Liver (tissue), 8 donors: ENCODE measurements at regions not wholly inside any gene's neighbourhood (a gene's known extent, or its start where the extent isn't known, plus 50 kb on each side); places are given as distances from the start of the nearest gene placed in this dataset.

Experiments
- DNase-seq: peaks from one replicate; pipeline ENCODE4 v3.0.0-alpha.2; 2017; ENCODE audit warnings: low spot score
- H3K27ac ChIP-seq, 2 donors: one replicate each; pipeline ENCODE4 v1.7.0; 2013; ENCODE audit warnings: inconsistent platforms in 2 of 2, low read length in 2 of 2, control low read depth in 1 of 2, low read depth in 1 of 2, mild to moderate bottlenecking in 1 of 2
- H3K27me3 ChIP-seq, 4 donors: one replicate each; pipeline versions ENCODE4 v1.6.1 to v1.7.0; 2013; ENCODE audit warnings: low read length in 3 of 4, inconsistent platforms in 1 of 4, mild to moderate bottlenecking in 1 of 4, moderate library complexity in 1 of 4; ENCODE audit not compliant: control insufficient read depth in 4 of 4, insufficient read depth in 4 of 4
- H3K36me3 ChIP-seq, 4 donors: one replicate each; pipeline versions ENCODE4 v1.6.1 to v1.7.0; 2013; ENCODE audit warnings: low read length in 3 of 4, mild to moderate bottlenecking in 3 of 4, low read depth in 1 of 4, moderate library complexity in 1 of 4; ENCODE audit not compliant: control insufficient read depth in 4 of 4, insufficient read depth in 3 of 4
- H3K4me1 ChIP-seq, 4 donors: one replicate each; pipeline versions ENCODE4 v1.6.1 to v1.7.0; 2013; ENCODE audit warnings: low read length in 3 of 4, mild to moderate bottlenecking in 3 of 4, moderate library complexity in 1 of 4; ENCODE audit not compliant: control insufficient read depth in 4 of 4, insufficient read depth in 4 of 4
- H3K4me3 ChIP-seq, 3 donors: one replicate each; pipeline versions ENCODE4 v1.6.1 to v1.7.0; 2013; ENCODE audit warnings: low read length in 3 of 3, control low read depth in 1 of 3, low read depth in 1 of 3, mild to moderate bottlenecking in 1 of 3
- H3K9ac ChIP-seq, 2 donors: one replicate each; pipeline ENCODE4 v1.7.0; 2013; ENCODE audit warnings: low read length in 2 of 2, mild to moderate bottlenecking in 2 of 2, moderate library complexity in 2 of 2, control low read depth in 1 of 2, low read depth in 1 of 2
- H3K9me3 ChIP-seq, 4 donors: one replicate each; pipeline versions ENCODE4 v1.6.1 to v1.7.0; 2013; ENCODE audit warnings: low read length in 3 of 4; ENCODE audit not compliant: control insufficient read depth in 4 of 4
- ATF3 ChIP-seq: IDR thresholded peaks from 2 replicates; pipeline ENCODE4 v1.6.1; 2016; ENCODE audit warnings: antibody characterized with exemption
- CTCF ChIP-seq: fragments of 150-350 bp; IDR thresholded peaks from 2 replicates; pipeline ENCODE4 v1.5.1; 2017; ENCODE audit warnings: improper control_type of control experiment, low read depth, low read length; ENCODE audit not compliant: missing input control
- EGR1 ChIP-seq, 2 donors: IDR thresholded peaks; 2 replicates each; pipeline ENCODE4 v1.6.1; 2016 to 2018; ENCODE audit warnings: antibody characterized with exemption in 2 of 2, low read depth in 2 of 2
- FOXA1 ChIP-seq: IDR thresholded peaks from 2 replicates; pipeline ENCODE4 v1.6.1; 2016; ENCODE audit warnings: antibody characterized with exemption
- FOXA2 ChIP-seq: IDR thresholded peaks from 2 replicates; pipeline ENCODE4 v1.6.1; 2016; ENCODE audit warnings: antibody characterized with exemption
- GABPA ChIP-seq, 2 donors: IDR thresholded peaks in 1 of 2; conservative IDR thresholded peaks in 1 of 2; 2 replicates each; pipeline ENCODE4 v1.6.1; 2016; ENCODE audit warnings: antibody characterized with exemption in 2 of 2, mild to moderate bottlenecking in 1 of 2, moderate library complexity in 1 of 2
- HNF4A ChIP-seq, 2 donors: conservative IDR thresholded peaks; 2 replicates each; pipeline ENCODE4 v1.6.1; 2016; ENCODE audit warnings: antibody characterized with exemption in 2 of 2, mild to moderate bottlenecking in 2 of 2
- HNF4G ChIP-seq: IDR thresholded peaks from 2 replicates; pipeline ENCODE4 v1.6.1; 2016; ENCODE audit warnings: antibody characterized with exemption
- JUND ChIP-seq, 2 donors: IDR thresholded peaks; 2 replicates each; pipeline ENCODE4 v1.6.1; 2016; ENCODE audit warnings: antibody characterized with exemption in 2 of 2
- MAX ChIP-seq: IDR thresholded peaks from 2 replicates; pipeline ENCODE4 v1.6.1; 2016; ENCODE audit warnings: antibody characterized with exemption
- NR2F2 ChIP-seq: IDR thresholded peaks from 2 replicates; pipeline ENCODE4 v1.6.1; 2016; ENCODE audit warnings: antibody characterized with exemption
- RAD21 ChIP-seq, 2 donors: IDR thresholded peaks; 2 replicates each; pipeline ENCODE4 v1.6.1; 2016; ENCODE audit warnings: antibody characterized with exemption in 2 of 2, mild to moderate bottlenecking in 2 of 2
- REST ChIP-seq: IDR thresholded peaks from 2 replicates; pipeline ENCODE4 v1.6.1; 2016; ENCODE audit warnings: antibody characterized with exemption, mild to moderate bottlenecking
- RXRA ChIP-seq, 2 donors: IDR thresholded peaks; 2 replicates each; pipeline ENCODE4 v1.6.1; 2017 to 2018; ENCODE audit warnings: antibody characterized with exemption in 2 of 2, mild to moderate bottlenecking in 1 of 2
- SP1 ChIP-seq: IDR thresholded peaks from 2 replicates; pipeline ENCODE4 v1.6.1; 2018; ENCODE audit warnings: antibody characterized with exemption, mild to moderate bottlenecking
- TAF1 ChIP-seq: conservative IDR thresholded peaks from 2 replicates; pipeline ENCODE4 v1.6.1; 2016; ENCODE audit warnings: antibody characterized with exemption, mild to moderate bottlenecking
- YY1 ChIP-seq: IDR thresholded peaks from 2 replicates; pipeline ENCODE4 v1.6.1; 2016; ENCODE audit warnings: antibody characterized with exemption, mild to moderate bottlenecking
- ZBTB33 ChIP-seq: IDR thresholded peaks from 2 replicates; pipeline ENCODE4 v1.6.1; 2016; ENCODE audit warnings: antibody characterized with exemption
- WGBS: extraction: QIAGEN DNeasy Blood & Tissue Kit; methylation state at CpG from one replicate; pipeline ENCODE4 v1.1.7; 2013; 5-methylcytosine and 5-hydroxymethylcytosine counted together
- donor health status: healthy.
- donor health status: healthy.
- donor health status: healthy.
- donor health status: healthy.
- donor health status: healthy.

GRCh38 chr10:83037653-83038052 lies 1101.7 kb upstream of the GHITM start:
- no peak for DNase-seq
- Histone ChIP-seq H3K27ac (no peak overlapping the region), H3K9me3 (no peaks in the 10 kb centered on the region), H3K9ac (no peak overlapping the region), H3K4me1 (no peaks in the 10 kb centered on the region), H3K27me3 (no peaks in the 10 kb centered on the region), H3K36me3 (no peaks in the 10 kb centered on the region), H3K4me3 (no peak overlapping the region)
- TF ChIP-seq SP1 (no peak), CTCF (no peak), RAD21 (IDR thresholded peaks at IDR 0.05) (no peak), JUND (IDR thresholded peaks at IDR 0.05) (no peak), REST (no peak), EGR1 (IDR thresholded peaks at IDR 0.05; ENCODE audit: low read depth in 2 of 2) (no peak), HNF4A (conservative IDR thresholded peaks at IDR 0.05) (no peak), YY1 (no peak), GABPA (IDR thresholded peaks at IDR 0.05 in 1 of 2, conservative IDR thresholded peaks at IDR 0.05 in 1 of 2) (no peak), FOXA1 (no peak), HNF4G (no peak), NR2F2 (no peak), TAF1 (no peak), RXRA (IDR thresholded peaks at IDR 0.05) (no peak), FOXA2 (no peak), ZBTB33 (no peak), ATF3 (no peak), MAX (no peak)
- WGBS = 41% methylated on average over 2 of the region's 2 CpGs

GRCh38 chr10:83038631-83039030 lies 1100.7 kb upstream of the GHITM start:
- no peaks in the 10 kb centered on the region for H3K36me3 ChIP-seq
- no peak overlapping the region for H3K4me3 ChIP-seq
- no peak for DNase-seq
- WGBS = 77% methylated on average over 2 of the region's 2 CpGs
- no peaks in the 10 kb centered on the region for H3K4me1 ChIP-seq
- no peak overlapping the region for H3K27ac ChIP-seq
- H3K27me3 ChIP-seq = no peaks in the 10 kb centered on the region
- no peaks in the 10 kb centered on the region for H3K9me3 ChIP-seq
- H3K9ac ChIP-seq = no peak overlapping the region
- TF ChIP-seq HNF4A (conservative IDR thresholded peaks at IDR 0.05) = no peak
- no peak for TF ChIP-seq YY1
- no peak for TF ChIP-seq SP1
- TF ChIP-seq GABPA (IDR thresholded peaks at IDR 0.05 in 1 of 2, conservative IDR thresholded peaks at IDR 0.05 in 1 of 2) = no peak
- no peak for TF ChIP-seq REST
- TF ChIP-seq RXRA (IDR thresholded peaks at IDR 0.05) = no peak
- no peak for TF ChIP-seq ZBTB33
- TF ChIP-seq RAD21 (IDR thresholded peaks at IDR 0.05) = no peak
- TF ChIP-seq JUND (IDR thresholded peaks at IDR 0.05) = no peak
- TF ChIP-seq FOXA2 = no peak
- no peak for TF ChIP-seq ATF3
- TF ChIP-seq FOXA1 = no peak
- no peak for TF ChIP-seq MAX
